Neutrophil (primary cell): ENCODE measurements at regions not wholly inside any gene's neighbourhood (a gene's known extent, or its start where the extent isn't known, plus 50 kb on each side); places are given as distances from the start of the nearest gene placed in this dataset.

Experiments
- H3K27ac ChIP-seq: fragments of 200-600 bp; sonication (generic); 2 replicates; pipeline ENCODE4 v1.5.1; 2016; ENCODE audit warnings: mild to moderate bottlenecking, moderate library complexity
- H3K27me3 ChIP-seq: fragments of 200-600 bp; sonication (generic); 2 replicates; pipeline ENCODE4 v1.6.0; 2016; ENCODE audit warnings: mild to moderate bottlenecking
- H3K36me3 ChIP-seq: fragments of 200-600 bp; sonication (generic); 2 replicates; pipeline ENCODE4 v1.5.1; 2017
- H3K4me1 ChIP-seq, 2 experiments: fragments of 200-600 bp in 1 of 2; sonication (generic) in 1 of 2; 1 replicate in 1 of 2; 2 replicates in 1 of 2; pipeline versions ENCODE4 v1.5.1 to v1.6.1; 2013 to 2016; ENCODE audit warnings: low read depth in 1 of 2, low read length in 1 of 2, mild to moderate bottlenecking in 1 of 2, moderate library complexity in 1 of 2; ENCODE audit not compliant: control insufficient read depth in 1 of 2, insufficient read depth in 1 of 2
- H3K4me3 ChIP-seq, 2 experiments: fragments of 200-600 bp in 1 of 2; sonication (generic) in 1 of 2; 1 replicate in 1 of 2; 2 replicates in 1 of 2; pipeline ENCODE4 v1.5.1; 2013 to 2016; ENCODE audit warnings: low read depth in 1 of 2, low read length in 1 of 2, mild to moderate bottlenecking in 1 of 2, moderate library complexity in 1 of 2
- H3K9me3 ChIP-seq: fragments of 200-600 bp; sonication (generic); 2 replicates; pipeline ENCODE4 v1.5.1; 2016
- TF ChIP-seq, protein P1 (sequence below): fragments of 200-600 bp; sonication (generic); IDR thresholded peaks from 2 replicates; pipeline ENCODE4 v1.5.1; 2016; ENCODE audit warnings: antibody characterized with exemption

DNA sequence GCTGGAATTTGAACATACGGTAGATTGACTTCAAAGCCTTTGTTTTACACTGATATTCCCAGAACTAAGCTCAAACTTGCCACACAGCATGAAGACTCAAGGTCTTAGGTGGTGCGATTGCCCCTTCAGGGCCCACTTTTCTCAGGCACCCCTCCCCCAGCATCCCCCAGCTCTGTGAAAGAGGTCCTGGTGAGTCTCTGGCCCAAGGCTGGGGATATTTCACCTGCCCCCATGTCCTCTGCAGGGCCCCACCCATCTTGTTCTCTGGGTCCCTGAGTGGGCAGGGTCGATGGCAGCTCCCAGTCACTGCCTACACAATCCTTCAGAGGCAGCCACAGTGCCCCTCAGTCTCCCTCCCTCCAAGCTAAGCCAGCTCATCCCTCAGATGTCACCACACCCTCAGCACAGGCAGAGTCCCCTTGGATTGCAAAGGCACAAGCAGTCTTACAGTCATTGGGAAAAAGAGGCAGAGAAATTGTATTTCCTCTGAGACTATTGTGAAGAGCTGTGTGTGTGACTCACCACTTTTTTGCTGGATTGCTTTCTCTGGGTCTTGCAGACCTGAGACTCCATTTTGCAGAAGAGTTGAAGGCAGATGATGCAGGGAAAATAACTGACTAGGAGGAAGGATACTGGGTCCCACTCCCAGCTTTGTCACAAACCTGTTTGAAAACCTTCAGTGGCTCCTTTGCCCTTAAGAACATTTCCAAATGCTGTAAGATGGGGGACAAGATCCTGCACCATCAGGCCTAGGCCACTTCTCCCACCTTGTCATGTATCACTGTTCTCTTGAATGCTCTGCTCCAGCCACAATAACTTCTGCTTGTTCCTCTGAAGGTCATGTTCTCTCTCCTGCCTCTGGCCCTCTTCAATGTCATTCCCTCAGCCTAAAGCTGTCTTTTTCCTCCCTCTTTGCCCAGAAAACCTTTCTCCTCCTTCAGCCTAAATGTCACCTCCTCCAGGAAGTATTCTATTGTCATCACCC is 119.1 kb upstream of the GRIK3 start:
- Histone ChIP-seq H3K27ac (no peak overlapping the region), H3K4me1 (no peaks in the 10 kb centered on the region), H3K27me3 (no peaks in the 10 kb centered on the region), H3K9me3 (no peaks in the 10 kb centered on the region), H3K4me3 (no peak overlapping the region), H3K36me3 (no peaks in the 10 kb centered on the region)
- TF ChIP-seq, protein P1, sequence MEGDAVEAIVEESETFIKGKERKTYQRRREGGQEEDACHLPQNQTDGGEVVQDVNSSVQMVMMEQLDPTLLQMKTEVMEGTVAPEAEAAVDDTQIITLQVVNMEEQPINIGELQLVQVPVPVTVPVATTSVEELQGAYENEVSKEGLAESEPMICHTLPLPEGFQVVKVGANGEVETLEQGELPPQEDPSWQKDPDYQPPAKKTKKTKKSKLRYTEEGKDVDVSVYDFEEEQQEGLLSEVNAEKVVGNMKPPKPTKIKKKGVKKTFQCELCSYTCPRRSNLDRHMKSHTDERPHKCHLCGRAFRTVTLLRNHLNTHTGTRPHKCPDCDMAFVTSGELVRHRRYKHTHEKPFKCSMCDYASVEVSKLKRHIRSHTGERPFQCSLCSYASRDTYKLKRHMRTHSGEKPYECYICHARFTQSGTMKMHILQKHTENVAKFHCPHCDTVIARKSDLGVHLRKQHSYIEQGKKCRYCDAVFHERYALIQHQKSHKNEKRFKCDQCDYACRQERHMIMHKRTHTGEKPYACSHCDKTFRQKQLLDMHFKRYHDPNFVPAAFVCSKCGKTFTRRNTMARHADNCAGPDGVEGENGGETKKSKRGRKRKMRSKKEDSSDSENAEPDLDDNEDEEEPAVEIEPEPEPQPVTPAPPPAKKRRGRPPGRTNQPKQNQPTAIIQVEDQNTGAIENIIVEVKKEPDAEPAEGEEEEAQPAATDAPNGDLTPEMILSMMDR: no peak

DNA sequence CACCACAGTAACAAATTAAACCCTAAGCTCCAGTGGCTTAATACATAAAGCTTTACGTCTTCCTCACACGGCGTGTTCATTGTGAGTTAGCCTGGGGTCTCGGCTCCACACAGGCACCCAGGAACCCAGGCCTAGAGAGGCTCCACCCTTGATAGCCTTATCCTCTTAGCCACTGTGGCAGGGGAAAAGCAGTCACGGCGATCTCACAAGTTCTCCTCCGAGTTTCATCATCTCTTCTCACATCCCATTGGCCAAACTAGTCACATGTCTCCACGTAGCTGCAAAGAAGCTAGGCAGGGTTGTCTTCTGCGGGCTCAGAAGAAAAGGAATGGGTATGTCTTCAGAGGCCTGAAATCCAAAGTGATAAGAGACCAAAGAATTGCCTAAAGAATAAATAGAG is 122.3 kb upstream of the GRIK3 start:
- TF ChIP-seq, protein P1: no peak
- Histone ChIP-seq H3K4me3 (no peak overlapping the region), H3K4me1 (no peaks in the 10 kb centered on the region), H3K27ac (no peak overlapping the region), H3K36me3 (no peaks in the 10 kb centered on the region), H3K27me3 (no peaks in the 10 kb centered on the region), H3K9me3 (no peaks in the 10 kb centered on the region)

DNA sequence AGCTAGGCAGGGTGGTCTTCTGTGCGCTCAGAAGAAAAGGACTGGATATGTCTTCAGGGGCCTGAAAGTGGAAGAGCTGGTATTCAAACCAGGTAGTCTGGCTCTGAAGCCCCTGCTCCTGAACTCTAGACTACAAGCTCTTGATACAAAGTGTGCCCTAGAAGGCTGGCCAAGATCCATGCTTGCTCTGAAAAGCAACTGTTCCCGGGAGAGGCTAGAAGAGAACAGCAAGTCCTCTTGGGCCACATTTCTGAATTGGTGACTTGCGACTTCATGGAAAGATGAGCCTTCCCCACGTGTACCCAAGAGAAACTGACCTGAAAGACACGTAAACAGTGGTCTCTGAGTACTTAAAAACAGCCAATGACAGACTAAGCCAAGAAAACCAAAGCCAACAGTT is 123.3 kb upstream of the GRIK3 start:
- H3K27me3 ChIP-seq: no peaks in the 10 kb centered on the region
- TF ChIP-seq, protein P1: no peak
- no peaks in the 10 kb centered on the region for H3K9me3 ChIP-seq
- no peak overlapping the region for H3K27ac ChIP-seq
- no peak overlapping the region for H3K4me3 ChIP-seq
- no peaks in the 10 kb centered on the region for H3K4me1 ChIP-seq
- H3K36me3 ChIP-seq: no peaks in the 10 kb centered on the region

DNA sequence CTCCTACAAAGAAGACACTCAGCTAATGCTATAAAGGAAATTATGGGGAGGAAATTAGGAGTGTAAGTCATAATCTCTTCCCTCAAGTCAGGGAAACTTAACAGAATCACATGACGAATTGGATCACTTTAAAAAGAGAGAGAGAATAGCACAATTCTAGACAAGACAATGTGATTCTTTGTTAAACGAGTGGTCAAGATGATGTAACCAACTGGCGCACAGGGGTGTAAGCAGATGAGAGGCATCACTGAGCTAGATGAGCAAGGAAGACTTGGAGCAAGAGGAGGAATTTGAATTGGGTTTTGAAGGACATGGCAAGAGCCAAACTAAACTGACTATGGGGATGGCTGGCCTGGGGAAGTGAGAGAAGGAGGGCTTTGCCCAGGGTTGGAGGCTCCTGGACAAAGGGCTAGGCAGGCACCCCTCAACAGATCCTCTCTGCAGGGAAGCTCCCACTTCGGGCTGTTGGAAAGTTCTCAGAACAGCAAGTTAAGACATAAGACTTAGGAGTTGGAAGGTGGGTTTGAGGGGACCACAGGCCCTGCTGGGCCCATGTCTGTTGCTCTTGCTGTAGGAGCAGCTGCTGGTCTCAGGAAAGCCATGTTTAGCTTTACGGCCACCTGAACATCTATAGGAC is 123.9 kb upstream of the GRIK3 start:
- no peaks in the 10 kb centered on the region for H3K27me3 ChIP-seq
- H3K36me3 ChIP-seq: no peaks in the 10 kb centered on the region
- no peaks in the 10 kb centered on the region for H3K9me3 ChIP-seq
- TF ChIP-seq, protein P1: no peak
- no peaks in the 10 kb centered on the region for H3K4me1 ChIP-seq
- no peak overlapping the region for H3K27ac ChIP-seq
- no peak overlapping the region for H3K4me3 ChIP-seq

DNA sequence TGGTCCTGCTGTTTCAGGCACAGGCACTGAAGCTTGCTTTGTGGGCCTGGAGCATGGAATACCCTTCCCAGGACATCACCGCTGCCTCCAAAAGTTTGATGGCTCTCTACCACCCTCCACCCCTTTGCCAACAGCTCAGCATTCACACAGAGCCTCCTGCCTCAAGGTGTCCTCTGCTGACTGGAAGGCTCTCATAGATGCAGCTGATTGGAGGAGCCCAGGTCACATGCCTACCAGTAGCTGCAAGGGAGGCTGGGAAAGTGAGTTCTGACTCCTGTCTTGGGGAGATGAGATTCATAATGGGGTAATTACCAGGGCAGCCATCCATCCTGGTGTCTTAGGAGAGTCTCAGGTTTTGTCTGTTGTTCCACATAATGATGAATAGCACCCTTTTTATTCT is 124.8 kb upstream of the GRIK3 start:
- Histone ChIP-seq H3K27ac (no peak overlapping the region), H3K9me3 (no peaks in the 10 kb centered on the region), H3K4me1 (no peaks in the 10 kb centered on the region), H3K4me3 (no peak overlapping the region), H3K36me3 (no peaks in the 10 kb centered on the region), H3K27me3 (no peaks in the 10 kb centered on the region)
- TF ChIP-seq, protein P1: no peak
